OCI-LY3 (cell line): ENCODE measurements at regions not wholly inside any gene's neighbourhood (a gene's known extent, or its start where the extent isn't known, plus 50 kb on each side); places are given as distances from the start of the nearest gene placed in this dataset.

ENCODE experiments used
- EZH2phosphoT487 ChIP-seq: fragments of 200-600 bp; shearing (Covaris generic); IDR thresholded peaks from 2 replicates; pipeline ENCODE4 v1.6.1; 2018; ENCODE audit warnings: antibody characterized with exemption, mixed run types, low read depth
- TF ChIP-seq, protein P1 (sequence below): fragments of 200-600, 300-600 bp; sonication (generic); IDR thresholded peaks from 2 replicates; pipeline ENCODE4 v1.5.1; 2014; ENCODE audit warnings: antibody characterized with exemption, low read length, low read depth

DNA sequence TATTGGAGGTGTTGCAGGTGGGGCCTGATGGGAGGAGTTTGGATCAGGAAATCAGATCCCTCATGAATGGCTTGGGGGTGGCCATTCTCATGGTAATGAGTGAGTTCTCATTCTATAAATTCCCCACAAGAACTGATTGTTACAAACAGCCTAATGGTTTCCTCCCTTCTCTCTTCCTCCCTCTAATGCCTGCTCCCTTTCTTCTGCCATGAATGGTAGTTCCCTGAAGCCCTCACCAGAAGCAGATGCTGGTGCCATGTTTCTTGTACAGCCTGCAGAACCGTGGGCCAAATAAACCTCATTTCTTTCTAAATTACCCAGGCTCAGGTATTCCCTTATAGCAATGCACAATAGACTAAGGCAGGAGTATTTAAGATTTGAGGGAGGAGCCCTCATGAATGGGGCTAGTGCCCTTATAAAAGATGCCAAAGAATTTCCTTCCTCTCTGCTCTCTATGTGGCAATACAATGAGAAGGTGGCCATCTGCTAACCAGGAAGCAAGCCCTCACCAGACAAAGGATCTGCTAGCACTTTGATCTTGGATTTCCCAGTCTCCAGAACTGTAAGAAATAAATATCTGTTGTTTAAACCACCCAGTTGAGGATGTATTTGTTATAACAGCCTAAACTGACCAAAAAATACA, 251.8 kb downstream of the ZEB2 start:
- TF ChIP-seq, protein P1, sequence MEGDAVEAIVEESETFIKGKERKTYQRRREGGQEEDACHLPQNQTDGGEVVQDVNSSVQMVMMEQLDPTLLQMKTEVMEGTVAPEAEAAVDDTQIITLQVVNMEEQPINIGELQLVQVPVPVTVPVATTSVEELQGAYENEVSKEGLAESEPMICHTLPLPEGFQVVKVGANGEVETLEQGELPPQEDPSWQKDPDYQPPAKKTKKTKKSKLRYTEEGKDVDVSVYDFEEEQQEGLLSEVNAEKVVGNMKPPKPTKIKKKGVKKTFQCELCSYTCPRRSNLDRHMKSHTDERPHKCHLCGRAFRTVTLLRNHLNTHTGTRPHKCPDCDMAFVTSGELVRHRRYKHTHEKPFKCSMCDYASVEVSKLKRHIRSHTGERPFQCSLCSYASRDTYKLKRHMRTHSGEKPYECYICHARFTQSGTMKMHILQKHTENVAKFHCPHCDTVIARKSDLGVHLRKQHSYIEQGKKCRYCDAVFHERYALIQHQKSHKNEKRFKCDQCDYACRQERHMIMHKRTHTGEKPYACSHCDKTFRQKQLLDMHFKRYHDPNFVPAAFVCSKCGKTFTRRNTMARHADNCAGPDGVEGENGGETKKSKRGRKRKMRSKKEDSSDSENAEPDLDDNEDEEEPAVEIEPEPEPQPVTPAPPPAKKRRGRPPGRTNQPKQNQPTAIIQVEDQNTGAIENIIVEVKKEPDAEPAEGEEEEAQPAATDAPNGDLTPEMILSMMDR: no peak
- no peak for TF ChIP-seq EZH2phosphoT487
